Fibroblast of skin of abdomen (primary cell): ENCODE measurements at regions not wholly inside any gene's neighbourhood (a gene's known extent, or its start where the extent isn't known, plus 50 kb on each side); places are given as distances from the start of the nearest gene placed in this dataset.
"Not testable (repeated sequence)": the region's sequence is repeated elsewhere in the genome, so short reads cannot be mapped to it uniquely, and the experiment has no call there.

Experiments
- DNase-seq: peaks from one replicate; pipeline ENCODE4 v3.0.0-alpha.2; 2013

- DNase-seq: peak; percentile 57
These were observed 581.5 kb downstream of the TBL1XR1 start for GRCh38 chr3:176615826-176616225.

GRCh38 chr3:176611703-176612102 is 585.6 kb downstream of the TBL1XR1 start:
- peak; percentile 26 for DNase-seq

- no peak for DNase-seq
These were observed 587.9 kb downstream of the TBL1XR1 start for GRCh38 chr3:176609361-176609760.

GRCh38 chr3:176605553-176605952 is 591.7 kb downstream of the TBL1XR1 start:
- not testable (repeated sequence) for DNase-seq

GRCh38 chr3:176595307-176595706 is 602.0 kb downstream of the TBL1XR1 start:
- DNase-seq: peak; percentile 76

GRCh38 chr3:176590722-176591121 is 606.6 kb downstream of the TBL1XR1 start:
- DNase-seq: no peak

- no peak for DNase-seq
These were observed 610.2 kb downstream of the TBL1XR1 start for GRCh38 chr3:176587089-176587488.

GRCh38 chr3:176584413-176585176 is 612.7 kb downstream of the TBL1XR1 start:
- DNase-seq: peak; percentile 83

- DNase-seq: peak; percentile 67
These were observed 613.3 kb downstream of the TBL1XR1 start for GRCh38 chr3:176583956-176584355.

- no peak for DNase-seq
These were observed 615.7 kb downstream of the TBL1XR1 start for GRCh38 chr3:176581589-176581988.

GRCh38 chr3:176579711-176580185 is 617.5 kb downstream of the TBL1XR1 start:
- peak; percentile 94 for DNase-seq

GRCh38 chr3:176578316-176578715 is 619.0 kb downstream of the TBL1XR1 start:
- DNase-seq: no peak

GRCh38 chr3:176577447-176577846 is 619.8 kb downstream of the TBL1XR1 start:
- DNase-seq: no peak

- DNase-seq: peak; percentile 87
These were observed 622.5 kb downstream of the TBL1XR1 start for GRCh38 chr3:176574786-176575185.

- no peak for DNase-seq
These were observed 625.4 kb downstream of the TBL1XR1 start for GRCh38 chr3:176571926-176572325.

GRCh38 chr3:176570992-176571391 is 626.3 kb downstream of the TBL1XR1 start:
- DNase-seq: no peak

GRCh38 chr3:176568189-176568588 is 629.1 kb downstream of the TBL1XR1 start:
- no peak for DNase-seq

GRCh38 chr3:176566757-176567156 is 630.5 kb downstream of the TBL1XR1 start:
- peak; percentile 77 for DNase-seq

GRCh38 chr3:176562331-176562730 is 635.0 kb downstream of the TBL1XR1 start:
- DNase-seq: peak; percentile 44

GRCh38 chr3:176561826-176562225 is 635.5 kb downstream of the TBL1XR1 start:
- no peak for DNase-seq

- peak; percentile 16 for DNase-seq
These were observed 642.3 kb downstream of the TBL1XR1 start for GRCh38 chr3:176554791-176555654.

- DNase-seq: no peak
These were observed 643.0 kb downstream of the TBL1XR1 start for GRCh38 chr3:176554264-176554663.

- DNase-seq: no peak
These were observed 670.3 kb downstream of the TBL1XR1 start for GRCh38 chr3:176526942-176527341.

GRCh38 chr3:176526225-176526624 is 671.1 kb downstream of the TBL1XR1 start:
- peak; percentile 1 for DNase-seq
